ENCODE measurements at regions not wholly inside any gene's neighbourhood (a gene's known extent, or its start where the extent isn't known, plus 50 kb on each side); places are given as distances from the start of the nearest gene placed in this dataset.
"Not testable (repeated sequence)": the region's sequence is repeated elsewhere in the genome, so short reads cannot be mapped to it uniquely, and the experiment has no call there.

- H3K9me3 Mint-ChIP-seq = peaks cover 0 to 4% (median 0%) of the 10 kb centered on the region in 7 donors
- Histone ChIP-seq H3K9me3 (ENCODE audit: control insufficient read depth in 2 of 2, low read length in 2 of 2) (no peaks in the 10 kb centered on the region), H3K27me3 (ENCODE audit: control insufficient read depth, insufficient read depth, low read length) (peaks cover 2% of the 10 kb centered on the region), H3K27ac (ENCODE audit: insufficient read depth, low read length, poor library complexity, severe bottlenecking) (no peak overlapping the region), H3K36me3 (ENCODE audit: control insufficient read depth, insufficient read depth, low read length) (no peaks in the 10 kb centered on the region), H3K4me3 (ENCODE audit: low read depth, low read length) (no peak overlapping the region), H3K4me1 (ENCODE audit: control insufficient read depth, insufficient read depth, low read length, poor library complexity, severe bottlenecking) (no peaks in the 10 kb centered on the region)
- H3K36me3 Mint-ChIP-seq = no peaks in the 10 kb centered on the region
- no peaks in the 10 kb centered on the region for H3K4me1 Mint-ChIP-seq
- H3K27ac Mint-ChIP-seq = no peak overlapping the region
- DNase-seq (no peak), ATAC-seq (ENCODE audit: low read depth in 2 of 2) (no peak)
- H3K27me3 Mint-ChIP-seq = no peaks in the 10 kb centered on the region
- H3K4me3 Mint-ChIP-seq = no peak overlapping the region
Observed at GRCh38 chr2:102893870-102894269, 132.0 kb downstream of the TMEM182 start.

DNA sequence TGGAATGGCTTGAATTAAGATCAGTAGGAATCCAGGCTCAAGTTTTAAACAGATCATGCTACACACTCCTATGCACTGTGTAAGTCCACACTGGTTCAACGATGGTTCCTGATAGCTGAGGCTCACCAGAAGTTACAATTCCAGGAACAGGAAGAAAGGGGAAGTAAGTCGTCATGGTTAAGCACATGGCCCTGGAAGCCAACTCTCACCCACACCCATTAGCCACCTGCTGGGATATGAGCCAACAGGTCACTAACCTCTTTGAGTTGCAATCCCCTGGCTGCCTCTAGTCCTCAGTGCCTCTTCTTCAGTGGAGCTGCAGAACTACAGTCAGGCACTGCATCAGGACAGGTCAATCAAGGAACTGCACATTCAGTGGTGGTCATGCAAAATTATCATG, 133.5 kb downstream of the TMEM182 start:
- ATAC-seq (ENCODE audit: low read depth in 2 of 2) (no peak), DNase-seq (no peak)
- no peaks in the 10 kb centered on the region for H3K27me3 Mint-ChIP-seq
- no peaks in the 10 kb centered on the region for H3K4me1 Mint-ChIP-seq
- no peaks in the 10 kb centered on the region for H3K36me3 Mint-ChIP-seq
- H3K27ac Mint-ChIP-seq = no peak overlapping the region
- H3K4me3 Mint-ChIP-seq = no peak overlapping the region
- H3K9me3 ChIP-seq (ENCODE audit: control insufficient read depth in 2 of 2, low read length in 2 of 2) = no peaks in the 10 kb centered on the region
- no peak overlapping the region for H3K4me3 ChIP-seq (ENCODE audit: low read depth, low read length)
- no peak overlapping the region for H3K27ac ChIP-seq (ENCODE audit: insufficient read depth, low read length, poor library complexity, severe bottlenecking)
- no peaks in the 10 kb centered on the region for H3K4me1 ChIP-seq (ENCODE audit: control insufficient read depth, insufficient read depth, low read length, poor library complexity, severe bottlenecking)
- H3K27me3 ChIP-seq (ENCODE audit: control insufficient read depth, insufficient read depth, low read length) = peaks cover 2% of the 10 kb centered on the region
- peaks cover 0 to 4% (median 0%) of the 10 kb centered on the region in 7 donors for H3K9me3 Mint-ChIP-seq
- H3K36me3 ChIP-seq (ENCODE audit: control insufficient read depth, insufficient read depth, low read length) = no peaks in the 10 kb centered on the region

DNA sequence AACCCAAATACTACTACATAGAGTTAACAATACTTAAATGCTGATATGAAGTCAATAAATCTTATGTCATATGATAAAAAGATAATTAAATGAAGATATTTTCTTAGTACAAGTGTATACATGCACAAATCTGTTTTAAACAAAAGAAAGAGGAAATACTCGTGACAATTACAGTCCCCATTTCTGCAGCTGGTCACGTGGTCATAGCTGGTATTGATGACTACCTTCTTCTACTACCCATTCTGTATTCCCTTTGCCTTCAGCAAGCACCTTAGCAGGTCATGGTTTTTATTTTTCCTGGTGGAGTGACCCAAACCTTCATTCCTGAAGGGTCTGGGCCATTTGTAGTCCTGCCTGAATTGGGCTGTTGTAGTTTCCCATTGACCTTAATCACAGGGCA, 147.4 kb downstream of the TMEM182 start:
- not testable (repeated sequence) for ATAC-seq (ENCODE audit: low read depth in 2 of 2); DNase-seq; H3K36me3 Mint-ChIP-seq; H3K27me3 ChIP-seq (ENCODE audit: control insufficient read depth, insufficient read depth, low read length); H3K27me3 Mint-ChIP-seq; H3K4me3 Mint-ChIP-seq; H3K4me1 ChIP-seq (ENCODE audit: control insufficient read depth, insufficient read depth, low read length, poor library complexity, severe bottlenecking); H3K27ac ChIP-seq (ENCODE audit: insufficient read depth, low read length, poor library complexity, severe bottlenecking); H3K27ac Mint-ChIP-seq; H3K4me1 Mint-ChIP-seq; H3K9me3 ChIP-seq (ENCODE audit: control insufficient read depth in 2 of 2, low read length in 2 of 2); H3K36me3 ChIP-seq (ENCODE audit: control insufficient read depth, insufficient read depth, low read length); H3K4me3 ChIP-seq (ENCODE audit: low read depth, low read length); H3K9me3 Mint-ChIP-seq

DNA sequence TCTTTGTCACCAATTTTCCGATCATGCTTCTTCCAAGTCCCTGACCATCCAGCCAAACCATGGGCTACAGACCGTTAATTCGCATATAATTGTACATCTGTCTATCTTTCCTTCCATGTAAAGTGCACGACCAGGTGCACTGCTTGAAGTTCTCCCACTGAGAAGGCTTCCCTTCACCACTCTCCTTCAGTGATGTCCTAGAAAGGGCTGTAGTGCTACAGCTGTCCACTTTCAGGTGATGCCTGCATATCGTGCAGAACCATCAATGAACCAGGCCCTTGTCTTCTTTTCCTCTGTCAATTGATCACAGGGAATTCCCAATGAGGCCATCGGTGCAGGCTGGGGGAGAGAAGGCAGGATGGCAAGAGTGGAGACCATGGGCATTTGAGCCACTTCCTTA, 148.9 kb downstream of the TMEM182 start:
- Mint-ChIP-seq H3K9me3 (peaks cover 0 to 6% (median 0%) of the 10 kb centered on the region in 7 donors), H3K4me3 (no peak overlapping the region), H3K27me3 (peaks cover 4% of the 10 kb centered on the region), H3K27ac (no peak overlapping the region), H3K4me1 (no peaks in the 10 kb centered on the region), H3K36me3 (no peaks in the 10 kb centered on the region)
- H3K4me1 ChIP-seq (ENCODE audit: control insufficient read depth, insufficient read depth, low read length, poor library complexity, severe bottlenecking) = no peaks in the 10 kb centered on the region
- no peak overlapping the region for H3K27ac ChIP-seq (ENCODE audit: insufficient read depth, low read length, poor library complexity, severe bottlenecking)
- H3K36me3 ChIP-seq (ENCODE audit: control insufficient read depth, insufficient read depth, low read length) = no peaks in the 10 kb centered on the region
- DNase-seq (no peak), ATAC-seq (ENCODE audit: low read depth in 2 of 2) (no peak)
- peaks cover 2% of the 10 kb centered on the region for H3K27me3 ChIP-seq (ENCODE audit: control insufficient read depth, insufficient read depth, low read length)
- no peaks in the 10 kb centered on the region for H3K9me3 ChIP-seq (ENCODE audit: control insufficient read depth in 2 of 2, low read length in 2 of 2)
- no peak overlapping the region for H3K4me3 ChIP-seq (ENCODE audit: low read depth, low read length)

- Mint-ChIP-seq H3K27me3 (no peaks in the 10 kb centered on the region), H3K9me3 (peaks cover 0 to 23% (median 8%) of the 10 kb centered on the region in 7 donors), H3K4me1 (no peaks in the 10 kb centered on the region), H3K4me3 (no peak overlapping the region), H3K27ac (no peak overlapping the region), H3K36me3 (no peaks in the 10 kb centered on the region)
- Histone ChIP-seq H3K4me1 (ENCODE audit: control insufficient read depth, insufficient read depth, low read length, poor library complexity, severe bottlenecking) (no peaks in the 10 kb centered on the region), H3K36me3 (ENCODE audit: control insufficient read depth, insufficient read depth, low read length) (no peaks in the 10 kb centered on the region), H3K27ac (ENCODE audit: insufficient read depth, low read length, poor library complexity, severe bottlenecking) (no peak overlapping the region), H3K27me3 (ENCODE audit: control insufficient read depth, insufficient read depth, low read length) (no peaks in the 10 kb centered on the region), H3K9me3 (ENCODE audit: control insufficient read depth in 2 of 2, low read length in 2 of 2) (peaks cover 0 to 9% of the 10 kb centered on the region in 2 experiments), H3K4me3 (ENCODE audit: low read depth, low read length) (no peak overlapping the region)
- ATAC-seq (ENCODE audit: low read depth in 2 of 2) = no peak
- DNase-seq = no peak
Observed at GRCh38 chr2:102915128-102915527, 153.3 kb downstream of the TMEM182 start.

GRCh38 chr2:102922321-102922720, 160.5 kb downstream of the TMEM182 start:
- Mint-ChIP-seq H3K9me3 (peaks cover 0 to 14% (median 7%) of the 10 kb centered on the region in 7 donors), H3K27ac (no peak overlapping the region), H3K4me1 (no peaks in the 10 kb centered on the region), H3K36me3 (no peaks in the 10 kb centered on the region), H3K4me3 (no peak overlapping the region), H3K27me3 (no peaks in the 10 kb centered on the region)
- no peaks in the 10 kb centered on the region for H3K9me3 ChIP-seq (ENCODE audit: control insufficient read depth in 2 of 2, low read length in 2 of 2)
- no peaks in the 10 kb centered on the region for H3K27me3 ChIP-seq (ENCODE audit: control insufficient read depth, insufficient read depth, low read length)
- H3K36me3 ChIP-seq (ENCODE audit: control insufficient read depth, insufficient read depth, low read length) = no peaks in the 10 kb centered on the region
- ATAC-seq (ENCODE audit: low read depth in 2 of 2) (no peak), DNase-seq (no peak)
- H3K4me3 ChIP-seq (ENCODE audit: low read depth, low read length) = no peak overlapping the region
- H3K4me1 ChIP-seq (ENCODE audit: control insufficient read depth, insufficient read depth, low read length, poor library complexity, severe bottlenecking) = no peaks in the 10 kb centered on the region
- no peak overlapping the region for H3K27ac ChIP-seq (ENCODE audit: insufficient read depth, low read length, poor library complexity, severe bottlenecking)

DNA sequence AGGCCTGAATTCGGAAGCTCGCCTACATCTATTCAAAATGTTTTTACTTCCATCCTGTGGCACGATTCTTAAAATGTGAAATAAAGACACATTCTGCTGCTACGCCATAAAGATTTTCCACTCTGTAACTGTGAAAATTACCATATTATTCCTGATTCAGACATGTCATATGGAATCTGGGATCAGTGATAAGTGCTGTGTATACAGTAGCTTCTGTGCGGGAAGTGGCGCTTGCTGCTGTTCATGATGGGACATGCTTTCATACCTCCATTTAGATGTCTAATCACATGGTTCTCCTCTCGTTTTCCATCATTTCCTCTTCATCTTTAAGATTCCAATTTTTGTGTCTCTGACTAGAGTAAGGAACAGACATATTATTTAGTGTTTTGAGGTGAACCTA, 163.2 kb downstream of the TMEM182 start:
- no peaks in the 10 kb centered on the region for H3K4me1 ChIP-seq (ENCODE audit: control insufficient read depth, insufficient read depth, low read length, poor library complexity, severe bottlenecking)
- no peak overlapping the region for H3K27ac ChIP-seq (ENCODE audit: insufficient read depth, low read length, poor library complexity, severe bottlenecking)
- Mint-ChIP-seq H3K4me3 (no peak overlapping the region), H3K9me3 (peaks cover 0 to 5% (median 0%) of the 10 kb centered on the region in 7 donors), H3K27me3 (no peaks in the 10 kb centered on the region), H3K27ac (no peak overlapping the region), H3K4me1 (no peaks in the 10 kb centered on the region), H3K36me3 (no peaks in the 10 kb centered on the region)
- no peaks in the 10 kb centered on the region for H3K36me3 ChIP-seq (ENCODE audit: control insufficient read depth, insufficient read depth, low read length)
- DNase-seq (no peak), ATAC-seq (ENCODE audit: low read depth in 2 of 2) (no peak)
- H3K9me3 ChIP-seq (ENCODE audit: control insufficient read depth in 2 of 2, low read length in 2 of 2) = no peaks in the 10 kb centered on the region
- H3K4me3 ChIP-seq (ENCODE audit: low read depth, low read length) = no peak overlapping the region
- no peaks in the 10 kb centered on the region for H3K27me3 ChIP-seq (ENCODE audit: control insufficient read depth, insufficient read depth, low read length)

GRCh38 chr2:102927854-102928267, 166.0 kb downstream of the TMEM182 start:
- Mint-ChIP-seq H3K36me3 (no peaks in the 10 kb centered on the region), H3K27me3 (no peaks in the 10 kb centered on the region), H3K27ac (no peak overlapping the region), H3K9me3 (peaks cover 0 to 1% (median 0%) of the 10 kb centered on the region in 7 donors), H3K4me3 (no peak overlapping the region), H3K4me1 (no peaks in the 10 kb centered on the region)
- Histone ChIP-seq H3K27me3 (ENCODE audit: control insufficient read depth, insufficient read depth, low read length) (no peaks in the 10 kb centered on the region), H3K36me3 (ENCODE audit: control insufficient read depth, insufficient read depth, low read length) (no peaks in the 10 kb centered on the region), H3K4me3 (ENCODE audit: low read depth, low read length) (no peak overlapping the region), H3K27ac (ENCODE audit: insufficient read depth, low read length, poor library complexity, severe bottlenecking) (no peak overlapping the region), H3K4me1 (ENCODE audit: control insufficient read depth, insufficient read depth, low read length, poor library complexity, severe bottlenecking) (no peaks in the 10 kb centered on the region), H3K9me3 (ENCODE audit: control insufficient read depth in 2 of 2, low read length in 2 of 2) (no peaks in the 10 kb centered on the region)
- DNase-seq (no peak), ATAC-seq (ENCODE audit: low read depth in 2 of 2) (no peak)
